ENCODE measurements at regions not wholly inside any gene's neighbourhood (a gene's known extent, or its start where the extent isn't known, plus 50 kb on each side); places are given as distances from the start of the nearest gene placed in this dataset.

- no peak for TF ChIP-seq CTCF (IDR thresholded peaks at IDR 0.05)
- no peak for TF ChIP-seq POLR2A (IDR thresholded peaks at IDR 0.05)
Measured at GRCh38 chr10:28471652-28472050, 61.3 kb upstream of the WAC start.
